Fibroblast of villous mesenchyme (primary cell): ENCODE measurements at regions not wholly inside any gene's neighbourhood (a gene's known extent, or its start where the extent isn't known, plus 50 kb on each side); places are given as distances from the start of the nearest gene placed in this dataset.
"Not testable (repeated sequence)": the region's sequence is repeated elsewhere in the genome, so short reads cannot be mapped to it uniquely, and the experiment has no call there.

Experiments used
- DNase-seq: peaks from one replicate; pipeline ENCODE4 v3.0.0-alpha.2; 2010; ENCODE audit warnings: low read depth
- H3K4me3 ChIP-seq: 2 replicates; pipeline ENCODE4 v1.5.1; 2011; ENCODE audit warnings: low read depth, mild to moderate bottlenecking, low read length
- TF ChIP-seq, protein P1 (sequence below): IDR thresholded peaks from 2 replicates; pipeline ENCODE4 v1.5.1; 2012; ENCODE audit warnings: low read depth, mild to moderate bottlenecking, low read length; ENCODE audit not compliant: insufficient read depth

DNA sequence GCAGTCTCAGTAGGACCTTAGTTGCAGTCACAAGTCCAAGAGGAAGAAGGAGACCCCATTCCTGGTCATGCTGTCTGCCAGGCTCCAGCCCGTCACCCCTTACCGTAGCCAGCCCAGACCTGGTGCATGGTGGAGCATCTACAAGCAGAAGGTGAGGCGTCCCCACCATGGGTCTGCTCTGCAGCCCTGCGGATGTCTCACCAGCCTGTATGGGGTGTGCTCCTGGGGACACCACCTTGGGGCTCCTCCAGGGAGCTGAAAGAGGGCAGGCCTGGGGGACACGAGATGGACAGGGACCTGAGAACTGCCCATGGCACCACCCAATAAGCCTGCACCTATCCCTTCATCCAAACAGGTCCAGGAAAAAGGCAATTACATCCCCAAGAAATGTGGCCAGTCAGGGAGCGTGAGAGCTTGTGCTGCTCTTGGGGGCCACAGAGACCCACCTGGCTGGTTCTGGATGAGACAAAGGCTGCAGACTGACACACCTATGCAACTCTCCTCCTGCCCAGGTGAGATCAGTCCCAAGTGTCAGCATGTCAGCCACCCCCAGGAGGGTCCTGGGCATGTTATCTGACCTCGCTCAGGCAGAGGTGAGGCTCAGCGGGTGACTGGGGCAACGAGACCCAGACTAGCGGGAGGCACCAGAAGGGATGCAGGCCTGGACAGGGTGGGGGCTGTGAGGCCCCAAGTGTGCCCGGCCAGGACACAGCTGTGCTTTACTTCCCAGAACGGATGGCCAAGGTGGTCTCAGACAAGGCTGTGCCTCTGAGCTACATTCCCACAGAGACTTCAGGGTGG lies 84.5 kb upstream of the RET start:
- TF ChIP-seq, protein P1, sequence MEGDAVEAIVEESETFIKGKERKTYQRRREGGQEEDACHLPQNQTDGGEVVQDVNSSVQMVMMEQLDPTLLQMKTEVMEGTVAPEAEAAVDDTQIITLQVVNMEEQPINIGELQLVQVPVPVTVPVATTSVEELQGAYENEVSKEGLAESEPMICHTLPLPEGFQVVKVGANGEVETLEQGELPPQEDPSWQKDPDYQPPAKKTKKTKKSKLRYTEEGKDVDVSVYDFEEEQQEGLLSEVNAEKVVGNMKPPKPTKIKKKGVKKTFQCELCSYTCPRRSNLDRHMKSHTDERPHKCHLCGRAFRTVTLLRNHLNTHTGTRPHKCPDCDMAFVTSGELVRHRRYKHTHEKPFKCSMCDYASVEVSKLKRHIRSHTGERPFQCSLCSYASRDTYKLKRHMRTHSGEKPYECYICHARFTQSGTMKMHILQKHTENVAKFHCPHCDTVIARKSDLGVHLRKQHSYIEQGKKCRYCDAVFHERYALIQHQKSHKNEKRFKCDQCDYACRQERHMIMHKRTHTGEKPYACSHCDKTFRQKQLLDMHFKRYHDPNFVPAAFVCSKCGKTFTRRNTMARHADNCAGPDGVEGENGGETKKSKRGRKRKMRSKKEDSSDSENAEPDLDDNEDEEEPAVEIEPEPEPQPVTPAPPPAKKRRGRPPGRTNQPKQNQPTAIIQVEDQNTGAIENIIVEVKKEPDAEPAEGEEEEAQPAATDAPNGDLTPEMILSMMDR: no peak
- H3K4me3 ChIP-seq: no peak overlapping the region
- DNase-seq: no peak

DNA sequence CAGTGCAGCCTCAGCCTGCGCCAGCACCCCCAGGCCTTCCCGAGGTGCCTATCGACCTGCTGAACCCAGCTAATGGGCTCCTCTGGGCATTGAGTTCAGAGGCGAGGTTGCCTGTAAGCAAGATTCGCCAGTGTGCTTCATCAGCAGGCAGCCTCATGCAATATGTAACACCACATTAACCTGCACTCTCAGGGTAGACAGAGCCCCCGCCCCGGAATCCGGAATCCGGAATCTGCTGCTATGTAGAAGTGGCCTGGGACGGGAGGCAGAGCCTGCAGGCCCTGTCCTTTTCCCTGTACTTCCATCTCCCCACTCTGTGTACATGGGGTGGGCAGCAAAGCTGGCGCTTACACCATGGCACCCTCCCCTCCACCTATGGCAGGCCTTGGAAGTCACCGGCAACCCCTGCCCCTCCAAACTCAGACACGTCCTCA lies 83.9 kb upstream of the RET start:
- no peak for DNase-seq
- H3K4me3 ChIP-seq: no peak overlapping the region
- TF ChIP-seq, protein P1: no peak

DNA sequence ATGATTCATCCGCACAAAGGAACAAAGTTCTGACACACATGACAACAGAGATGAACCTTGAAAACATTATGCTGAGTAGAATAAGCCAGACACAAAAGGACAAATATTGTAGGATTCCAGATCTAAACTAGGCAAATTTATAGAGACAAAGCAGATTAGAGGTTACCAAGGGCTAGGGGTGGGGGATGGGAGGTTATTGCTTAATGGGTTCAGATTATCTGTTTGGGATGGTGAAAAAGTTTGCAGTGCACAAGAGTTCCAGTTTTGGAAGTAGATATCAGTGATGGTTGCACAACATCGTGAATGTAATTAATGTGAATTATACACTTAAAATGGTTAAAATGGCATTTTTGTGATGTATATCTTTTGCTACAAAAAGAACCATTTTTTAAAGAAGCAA lies 82.0 kb upstream of the RET start:
- DNase-seq, H3K4me3 ChIP-seq: not testable (repeated sequence)

DNA sequence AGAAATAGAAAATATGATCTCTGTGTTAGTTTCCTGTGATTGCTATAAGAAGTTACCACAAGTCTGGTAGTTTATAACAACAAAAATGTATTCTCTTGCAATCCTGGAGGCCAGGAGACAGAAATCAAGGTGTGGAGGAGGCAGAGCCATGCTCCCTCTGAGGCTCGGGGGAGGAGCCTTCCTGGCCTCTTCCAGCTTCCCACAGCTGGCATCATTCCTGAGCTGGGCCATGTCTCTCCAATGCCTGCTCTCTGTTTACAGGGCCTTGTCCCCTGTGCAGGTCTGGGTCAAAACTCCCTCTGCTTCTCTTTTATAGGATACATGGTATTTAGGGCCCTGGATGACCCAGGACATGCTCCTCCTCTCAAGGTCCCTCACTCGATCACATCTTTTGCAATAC lies 81.3 kb upstream of the RET start:
- no peak for DNase-seq
- TF ChIP-seq, protein P1: no peak
- no peak overlapping the region for H3K4me3 ChIP-seq

DNA sequence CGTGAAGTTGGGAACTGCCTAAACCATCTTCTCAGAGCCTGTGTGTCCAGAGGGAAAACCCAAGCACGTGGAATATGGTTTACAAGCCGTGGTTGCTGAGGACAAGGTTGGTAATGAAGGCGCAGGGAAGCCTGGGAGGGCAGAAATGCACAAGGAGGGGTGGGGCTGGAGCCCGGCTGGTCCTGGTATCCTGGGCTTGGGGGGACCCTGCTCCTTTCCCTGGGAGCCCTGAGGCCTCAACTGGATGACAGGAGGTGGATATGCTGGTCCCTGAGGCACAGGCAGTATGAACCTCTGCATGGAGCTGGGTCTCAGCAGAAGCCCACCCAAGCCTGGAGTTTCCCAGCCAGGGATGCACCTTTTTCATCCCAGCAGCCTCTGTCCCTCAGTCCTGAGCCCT lies 80.3 kb upstream of the RET start:
- no peak for DNase-seq

DNA sequence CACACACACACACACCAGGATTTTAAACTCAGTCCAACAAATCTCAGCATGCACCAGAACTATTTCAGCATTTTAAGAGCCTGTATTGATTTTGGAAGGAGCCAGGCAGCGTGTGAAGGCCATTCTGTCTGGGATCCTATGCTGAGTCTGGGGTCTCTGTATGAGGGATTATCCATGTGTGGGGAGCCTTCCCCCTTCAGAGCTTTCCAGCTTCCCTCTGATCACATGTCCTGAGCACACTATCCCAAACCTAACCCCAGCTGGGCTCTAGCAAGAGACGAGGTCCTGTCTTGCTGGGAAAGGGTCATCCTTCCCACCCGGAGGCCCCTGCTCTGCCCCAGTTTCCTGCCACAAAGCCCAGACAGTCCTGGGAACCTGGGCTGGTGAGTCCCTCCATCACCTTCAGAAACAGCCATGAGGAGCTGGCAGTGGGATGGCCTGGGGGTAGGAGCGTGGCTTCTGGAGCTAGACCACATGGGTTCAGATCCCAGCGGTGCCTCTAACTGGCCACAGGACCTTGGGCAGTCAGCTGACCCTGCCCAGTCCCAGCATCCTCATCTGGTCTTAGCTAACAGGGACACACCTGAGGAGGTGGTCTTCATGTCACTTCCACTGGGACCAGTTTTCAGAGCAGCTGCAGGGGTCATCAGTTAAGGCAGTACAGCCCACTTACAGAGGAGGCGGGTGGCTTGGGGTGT lies 79.6 kb upstream of the RET start:
- TF ChIP-seq, protein P1: no peak
- DNase-seq: no peak
- H3K4me3 ChIP-seq: no peak overlapping the region

More for the DNA sequence above, 80.3 kb upstream of the RET start:
- no peak overlapping the region for H3K4me3 ChIP-seq
- TF ChIP-seq, protein P1: no peak

DNA sequence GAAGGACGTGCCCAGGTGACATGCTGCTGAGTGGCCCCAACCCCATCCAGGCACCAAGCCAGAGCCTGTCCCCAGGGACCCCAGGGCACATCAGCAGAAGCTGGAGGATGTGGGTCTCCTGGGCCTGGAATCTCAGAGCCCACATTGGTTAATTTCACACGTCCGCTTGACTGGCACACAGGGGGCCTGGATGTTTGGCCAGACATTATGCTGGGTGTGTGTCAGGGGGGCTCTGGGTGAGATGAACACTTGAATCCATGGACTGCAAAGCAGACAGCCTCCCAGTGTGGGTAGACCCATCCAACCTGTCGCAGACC lies 79.1 kb upstream of the RET start:
- H3K4me3 ChIP-seq: no peak overlapping the region
- TF ChIP-seq, protein P1: no peak
- no peak for DNase-seq
